ENCODE measurements at regions not wholly inside any gene's neighbourhood (a gene's known extent, or its start where the extent isn't known, plus 50 kb on each side); places are given as distances from the start of the nearest gene placed in this dataset.
A peak's percentile ranks its signal among the peaks of the same experiment; 100 is the strongest.

GRCh38 chr2:215550331-215550730 is 114.5 kb upstream of the FN1 start:
- ChIA-PET POLR2A (ENCODE audit: unreplicated experiment) (no interaction called here), CTCF (no interaction called here)
- H3K9me2 ChIP-seq (replicated peaks; ENCODE audit: low read length): no peaks in the 10 kb centered on the region
- no peak overlapping the region for H3K27ac ChIP-seq (ENCODE audit: low read length)
- no peak overlapping the region for H3K9ac ChIP-seq (ENCODE audit: low read length)
- H4K20me1 ChIP-seq (ENCODE audit: low read length): no peaks in the 10 kb centered on the region
- H3K9me3 ChIP-seq (ENCODE audit: low read length): no peaks in the 10 kb centered on the region
- ATAC-seq (no peak), DNase-seq (no peak)
- intact Hi-C loops (cut with micrococcal nuclease): no loop called here
- peaks cover 27% of the 10 kb centered on the region for H3K4me1 ChIP-seq (ENCODE audit: insufficient read depth, low read length)
- no peaks in the 10 kb centered on the region for H3K27me3 ChIP-seq (ENCODE audit: low read length)
- H3K36me3 ChIP-seq (ENCODE audit: low read depth, low read length): no peaks in the 10 kb centered on the region
- H3K4me3 ChIP-seq (ENCODE audit: low read length): no peak overlapping the region
- no peak overlapping the region for H3K4me2 ChIP-seq (ENCODE audit: low read length)
- no peaks in the 10 kb centered on the region for H3F3A ChIP-seq (ENCODE audit: low read length, unreplicated experiment)
- no peak for TF ChIP-seq EZH2phosphoT487 (IDR thresholded peaks at IDR 0.05; ENCODE audit: borderline replicate concordance, low read length)
- TF ChIP-seq CTCF (conservative IDR thresholded peaks at IDR 0.05; ENCODE audit: low read depth, low read length): no peak
- no peak for TF ChIP-seq EZH2 (IDR thresholded peaks at IDR 0.05; ENCODE audit: low read length, unreplicated experiment)
- H2AFZ ChIP-seq (ENCODE audit: low read length): no peak overlapping the region
- no peaks in the 10 kb centered on the region for H3K79me2 ChIP-seq (ENCODE audit: low read length)
- no TSS peak for BruUV-seq (replicated peaks)

GRCh38 chr2:215548714-215549113 is 112.8 kb upstream of the FN1 start:
- no peaks in the 10 kb centered on the region for H3K9me3 ChIP-seq (ENCODE audit: low read length)
- peak overlapping the region; percentile 7; the same call in 1 of the 2 replicates for H3K27ac ChIP-seq (ENCODE audit: low read length)
- ATAC-seq: peak; percentile 91
- intact Hi-C loops (cut with micrococcal nuclease): no loop called here
- ChIA-PET POLR2A (ENCODE audit: unreplicated experiment) (interaction anchor here (0.6 kb wide), 2 partner anchors 52 to 57 kb away, joined by 3 read pairs; no protein-coding TSS in a partner anchor), CTCF (no interaction called here)
- H3K79me2 ChIP-seq (ENCODE audit: low read length): no peaks in the 10 kb centered on the region
- H2AFZ ChIP-seq (ENCODE audit: low read length): peak overlapping the region; percentile 52; the same call in 1 of the 2 replicates
- no peaks in the 10 kb centered on the region for H3F3A ChIP-seq (ENCODE audit: low read length, unreplicated experiment)
- no TSS peak for BruUV-seq (replicated peaks)
- no peaks in the 10 kb centered on the region for H4K20me1 ChIP-seq (ENCODE audit: low read length)
- H3K27me3 ChIP-seq (ENCODE audit: low read length): no peaks in the 10 kb centered on the region
- H3K36me3 ChIP-seq (ENCODE audit: low read depth, low read length): no peaks in the 10 kb centered on the region
- peaks cover 11% of the 10 kb centered on the region for H3K4me1 ChIP-seq (ENCODE audit: insufficient read depth, low read length)
- H3K9ac ChIP-seq (ENCODE audit: low read length): no peak overlapping the region
- H3K4me3 ChIP-seq (ENCODE audit: low read length): no peak overlapping the region
- TF ChIP-seq EZH2phosphoT487 (IDR thresholded peaks at IDR 0.05; ENCODE audit: borderline replicate concordance, low read length): no peak
- no peak for TF ChIP-seq EZH2 (IDR thresholded peaks at IDR 0.05; ENCODE audit: low read length, unreplicated experiment)
- no peak for TF ChIP-seq CTCF (conservative IDR thresholded peaks at IDR 0.05; ENCODE audit: low read depth, low read length)
- peak overlapping the region; percentile 2; the same call in 1 of the 2 replicates for H3K4me2 ChIP-seq (ENCODE audit: low read length)
- no peaks in the 10 kb centered on the region for H3K9me2 ChIP-seq (replicated peaks; ENCODE audit: low read length)
- DNase-seq: peak; percentile 45

GRCh38 chr2:215542690-215543089 is 106.8 kb upstream of the FN1 start:
- Histone ChIP-seq H3K9me3 (ENCODE audit: low read length) (no peaks in the 10 kb centered on the region), H3K4me1 (ENCODE audit: insufficient read depth, low read length) (peaks cover 14% of the 10 kb centered on the region), H3K4me2 (ENCODE audit: low read length) (no peak overlapping the region), H3K9ac (ENCODE audit: low read length) (no peak overlapping the region), H3F3A (ENCODE audit: low read length, unreplicated experiment) (no peaks in the 10 kb centered on the region), H4K20me1 (ENCODE audit: low read length) (no peaks in the 10 kb centered on the region), H3K4me3 (ENCODE audit: low read length) (no peak overlapping the region), H3K9me2 (replicated peaks; ENCODE audit: low read length) (no peaks in the 10 kb centered on the region), H2AFZ (ENCODE audit: low read length) (no peak overlapping the region), H3K79me2 (ENCODE audit: low read length) (no peaks in the 10 kb centered on the region), H3K27ac (ENCODE audit: low read length) (no peak overlapping the region), H3K36me3 (ENCODE audit: low read depth, low read length) (no peaks in the 10 kb centered on the region), H3K27me3 (ENCODE audit: low read length) (no peaks in the 10 kb centered on the region)
- TF ChIP-seq EZH2 (IDR thresholded peaks at IDR 0.05; ENCODE audit: low read length, unreplicated experiment) (no peak), CTCF (conservative IDR thresholded peaks at IDR 0.05; ENCODE audit: low read depth, low read length) (no peak), EZH2phosphoT487 (IDR thresholded peaks at IDR 0.05; ENCODE audit: borderline replicate concordance, low read length) (no peak)
- ChIA-PET POLR2A (ENCODE audit: unreplicated experiment) (no interaction called here), CTCF (no interaction called here)
- DNase-seq (no peak), ATAC-seq (no peak)
- intact Hi-C loops (cut with micrococcal nuclease): no loop called here
- no TSS peak for BruUV-seq (replicated peaks)
